HEK293 (cell line): ENCODE measurements at regions not wholly inside any gene's neighbourhood (a gene's known extent, or its start where the extent isn't known, plus 50 kb on each side); places are given as distances from the start of the nearest gene placed in this dataset.
"Not testable (repeated sequence)": the region's sequence is repeated elsewhere in the genome, so short reads cannot be mapped to it uniquely, and the experiment has no call there.

Experiments
- CTCF ChIA-PET: fragments of 350-600 bp; formaldehyde crosslinking; extraction: SDS; loops from one replicate; lab custom pipeline; 2021; ENCODE audit warnings: antibody characterized with exemption; lab: Yijun Ruan, JAX
- POLR2A ChIA-PET: fragments of 300-600 bp; formaldehyde crosslinking; extraction: SDS; loops from one replicate; lab custom pipeline; 2020; ENCODE audit warnings: antibody characterized with exemption, inconsistent platforms; lab: Yijun Ruan, JAX
- H3K27ac ChIP-seq: fragments of 200-500 bp; sonication (Bioruptor generic); 2 replicates; pipeline ENCODE4 v1.5.1; 2014; ENCODE audit warnings: low read depth, low read length, control low read depth, inconsistent platforms; ENCODE audit errors: extremely low read depth
- H3K36me3 ChIP-seq, 2 experiments: fragments of 200-500 bp in 1 of 2; sonication (Bioruptor generic) in 1 of 2; 1 replicate in 1 of 2; 2 replicates in 1 of 2; pipeline ENCODE4 v1.5.1; 2014 to 2017; ENCODE audit warnings: inconsistent platforms in 2 of 2, low read length in 2 of 2; ENCODE audit not compliant: control insufficient read depth in 2 of 2, insufficient read depth in 1 of 2
- H3K4me1 ChIP-seq: fragments of 200-500 bp; sonication (Bioruptor generic); 2 replicates; pipeline ENCODE4 v1.5.1; 2014; ENCODE audit warnings: mild to moderate bottlenecking, low read length, inconsistent platforms; ENCODE audit not compliant: control insufficient read depth, insufficient read depth
- H3K4me3 ChIP-seq: 2 replicates; pipeline ENCODE4 v1.5.1; 2011; ENCODE audit warnings: low read depth, mild to moderate bottlenecking, control low read depth, low read length, moderate library complexity
- H3K9me3 ChIP-seq: fragments of 200-500 bp; sonication (Bioruptor generic); 2 replicates; pipeline ENCODE4 v1.5.1; 2014; ENCODE audit warnings: low read depth, low read length, inconsistent platforms; ENCODE audit not compliant: control insufficient read depth, insufficient read depth
- HOXA7 ChIP-seq: sonication (generic); formaldehyde crosslinking; IDR thresholded peaks from 2 replicates; pipeline ENCODE4 v1.8.1; 2022; ENCODE audit warnings: missing genetic modification reagents, borderline replicate concordance
- PRDM1 ChIP-seq: fragments of 450-650 bp; formaldehyde crosslinking; IDR thresholded peaks from 2 replicates; pipeline ENCODE4; 2016; ENCODE audit warnings: missing biosample characterization, missing genetic modification characterization
- RBAK ChIP-seq: fragments of 450-650 bp; formaldehyde crosslinking; IDR thresholded peaks from 2 replicates; pipeline ENCODE4 v1.5.1; 2016; ENCODE audit warnings: missing biosample characterization, missing genetic modification characterization
- WT1 ChIP-seq: fragments of 450-650 bp; formaldehyde crosslinking; IDR thresholded peaks from 2 replicates; pipeline ENCODE4 v1.5.1; 2016; ENCODE audit warnings: missing biosample characterization, missing genetic modification characterization
- ZBTB7A ChIP-seq: fragments of 450-650 bp; formaldehyde crosslinking; IDR thresholded peaks from 2 replicates; pipeline ENCODE4 v1.5.1; 2016; ENCODE audit warnings: low read depth, missing biosample characterization, missing genetic modification characterization
- ZNF23 ChIP-seq: fragments of 450-650 bp; formaldehyde crosslinking; IDR thresholded peaks from 2 replicates; pipeline ENCODE4 v1.5.1; 2016; ENCODE audit warnings: missing biosample characterization, missing genetic modification characterization, borderline replicate concordance
- ZNF335 ChIP-seq: fragments of 450-650 bp; formaldehyde crosslinking; conservative IDR thresholded peaks from 2 replicates; pipeline ENCODE4 v1.5.1; 2016; ENCODE audit warnings: missing biosample characterization, missing genetic modification characterization
- ZNF350 ChIP-seq: fragments of 450-650 bp; formaldehyde crosslinking; IDR thresholded peaks from 2 replicates; pipeline ENCODE4 v1.5.0; 2017; ENCODE audit warnings: missing biosample characterization, mild to moderate bottlenecking, missing genetic modification characterization
- ZNF391 ChIP-seq: fragments of 450-650 bp; formaldehyde crosslinking; IDR thresholded peaks from 2 replicates; pipeline ENCODE4 v1.5.1; 2016; ENCODE audit warnings: low read depth, missing biosample characterization, missing genetic modification characterization, borderline replicate concordance
- ZNF394 ChIP-seq: fragments of 450-650 bp; formaldehyde crosslinking; IDR thresholded peaks from 2 replicates; pipeline ENCODE4 v1.5.1; 2016; ENCODE audit warnings: missing biosample characterization, missing genetic modification characterization, mild to moderate bottlenecking, moderate library complexity, borderline replicate concordance
- ZNF558 ChIP-seq: fragments of 450-650 bp; formaldehyde crosslinking; IDR thresholded peaks from 2 replicates; pipeline ENCODE4 v1.5.1; 2016; ENCODE audit warnings: missing biosample characterization, missing genetic modification characterization
- ZNF610 ChIP-seq: fragments of 450-650 bp; formaldehyde crosslinking; IDR thresholded peaks from 2 replicates; pipeline ENCODE4 v1.5.1; 2016; ENCODE audit warnings: missing biosample characterization, missing genetic modification characterization, borderline replicate concordance
- ZNF658 ChIP-seq: fragments of 450-650 bp; formaldehyde crosslinking; IDR thresholded peaks from 2 replicates; pipeline ENCODE4; 2016; ENCODE audit warnings: missing biosample characterization, missing genetic modification characterization
- ZNF660 ChIP-seq: fragments of 450-650 bp; IDR thresholded peaks from 2 replicates; pipeline ENCODE4 v1.5.1; 2018; ENCODE audit warnings: missing biosample characterization, mild to moderate bottlenecking, missing genetic modification characterization
- ZNF670 ChIP-seq: fragments of 450-650 bp; formaldehyde crosslinking; IDR thresholded peaks from 2 replicates; pipeline ENCODE4 v1.5.1; 2016; ENCODE audit warnings: missing biosample characterization, missing genetic modification characterization, low read depth
- ZNF677 ChIP-seq: fragments of 450-650 bp; IDR thresholded peaks from 2 replicates; pipeline ENCODE4 v1.5.0; 2018; ENCODE audit warnings: missing biosample characterization, mild to moderate bottlenecking, missing genetic modification characterization, moderate library complexity
- ZNF707 ChIP-seq: fragments of 450-650 bp; formaldehyde crosslinking; IDR thresholded peaks from 2 replicates; pipeline ENCODE4 v1.5.1; 2016; ENCODE audit warnings: missing biosample characterization, missing genetic modification characterization
- ZNF776 ChIP-seq: fragments of 450-650 bp; formaldehyde crosslinking; IDR thresholded peaks from 2 replicates; pipeline ENCODE4 v1.5.0; 2017; ENCODE audit warnings: missing biosample characterization, missing genetic modification characterization, borderline replicate concordance
- ZNF830 ChIP-seq: fragments of 450-650 bp; IDR thresholded peaks from 2 replicates; pipeline ENCODE4 v1.5.0; 2018; ENCODE audit warnings: missing biosample characterization, missing genetic modification characterization, low read depth, mild to moderate bottlenecking, moderate library complexity
- ZNF837 ChIP-seq: fragments of 450-650 bp; formaldehyde crosslinking; IDR thresholded peaks from 2 replicates; pipeline ENCODE4 v1.5.1; 2016; ENCODE audit warnings: missing biosample characterization, missing genetic modification characterization
- TF ChIP-seq, protein P1 (sequence below): fragments of 450-650 bp; formaldehyde crosslinking; IDR thresholded peaks from 2 replicates; pipeline ENCODE4 v1.5.1; 2017; ENCODE audit warnings: missing biosample characterization, missing genetic modification characterization
- TF ChIP-seq, protein P2 (sequence below): fragments of 450-650 bp; formaldehyde crosslinking; IDR thresholded peaks from 2 replicates; pipeline ENCODE4 v1.5.1; 2016; ENCODE audit warnings: missing biosample characterization, missing genetic modification characterization
- TF ChIP-seq, protein P3 (sequence below): fragments of 450-650 bp; formaldehyde crosslinking; IDR thresholded peaks from 2 replicates; pipeline ENCODE4 v1.5.1; 2016; ENCODE audit warnings: missing biosample characterization, missing genetic modification characterization
- TF ChIP-seq, protein P4 (sequence below): fragments of 450-650 bp; formaldehyde crosslinking; IDR thresholded peaks from 2 replicates; pipeline ENCODE4 v1.5.1; 2017; ENCODE audit warnings: missing biosample characterization, missing genetic modification characterization

DNA sequence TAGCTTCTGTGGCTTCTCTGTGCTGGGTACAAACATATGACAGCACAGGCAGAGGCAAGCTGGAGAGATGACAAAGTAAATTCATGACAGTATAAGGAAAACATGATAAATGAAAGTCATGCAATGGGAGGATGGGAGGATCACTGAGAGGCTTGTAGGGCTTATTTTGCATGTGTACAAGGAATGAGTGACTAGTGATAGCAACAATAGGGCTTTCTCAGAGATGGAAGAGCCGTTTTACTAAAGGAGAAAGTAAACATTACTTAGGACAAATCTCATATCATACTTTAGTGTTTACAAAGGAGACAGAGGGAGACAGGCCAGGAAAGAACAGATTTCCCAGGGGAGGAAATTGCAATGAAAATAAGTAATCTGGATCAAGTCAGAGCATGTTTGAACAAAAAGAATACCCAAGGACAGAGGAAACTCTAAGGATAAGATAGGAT is 82.5 kb upstream of the RBMS1 start:
- no peaks in the 10 kb centered on the region for H3K4me1 ChIP-seq
- H3K36me3 ChIP-seq, result no peaks in the 10 kb centered on the region
- no peaks in the 10 kb centered on the region for H3K9me3 ChIP-seq
- TF ChIP-seq ZNF350 (tag by site-specific recombination) (no peak), WT1 (peak; percentile 59)
- POLR2A ChIA-PET, result no interaction called here
- no peak overlapping the region for H3K4me3 ChIP-seq
- CTCF ChIA-PET, result no interaction called here
- no peak overlapping the region for H3K27ac ChIP-seq

DNA sequence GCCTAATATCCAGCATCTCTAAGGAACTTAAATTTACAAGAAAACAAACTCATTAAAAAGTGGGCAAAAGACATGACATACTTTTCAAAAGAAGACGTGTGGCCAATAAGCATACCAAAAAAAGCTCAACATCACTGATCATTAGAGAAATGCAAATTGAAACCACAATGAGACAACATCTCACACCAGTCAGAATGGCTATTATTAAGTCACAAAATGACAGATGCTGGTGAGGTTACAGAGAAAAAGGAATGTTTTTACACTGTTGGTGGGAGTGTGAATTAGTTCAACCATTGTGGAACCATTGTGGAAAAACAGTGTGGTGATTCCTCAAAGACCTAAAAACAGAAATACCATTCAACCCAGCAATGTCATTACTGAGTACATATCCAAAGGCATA is 83.5 kb upstream of the RBMS1 start:
- POLR2A ChIA-PET, H3K4me3 ChIP-seq, H3K27ac ChIP-seq, CTCF ChIA-PET, H3K4me1 ChIP-seq, H3K9me3 ChIP-seq, H3K36me3 ChIP-seq: not testable (repeated sequence)

DNA sequence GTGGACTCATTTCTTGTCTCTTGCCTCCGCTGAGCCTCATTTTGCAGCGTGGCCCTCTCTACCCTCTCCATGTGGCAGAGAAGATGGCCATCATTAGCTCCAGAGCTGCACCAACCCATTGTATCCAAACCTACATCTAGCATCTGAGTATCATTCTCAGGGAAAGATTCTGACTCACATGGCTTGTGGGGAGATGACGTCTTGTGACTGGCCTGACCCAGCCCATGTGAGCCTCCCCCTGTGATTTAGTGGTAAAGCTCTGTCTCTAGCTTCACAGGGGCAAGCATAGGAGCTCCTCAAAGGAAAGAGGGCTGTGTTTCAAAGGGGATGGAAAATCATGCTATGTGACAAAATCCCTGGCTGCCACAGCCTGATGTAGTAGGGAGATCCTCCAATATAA is 87.4 kb upstream of the RBMS1 start:
- H3K4me3 ChIP-seq, result no peak overlapping the region
- POLR2A ChIA-PET, result interaction anchor here (0.8 kb wide), 1 partner anchor 48 kb away, joined by 4 read pairs; no protein-coding TSS in a partner anchor
- TF ChIP-seq ZNF391 (tag by site-specific recombination) (no peak), ZNF660 (tag by site-specific recombination) (no peak), PRDM1 (tag by site-specific recombination) (no peak), ZNF707 (tag by site-specific recombination) (no peak), ZNF394 (tag by site-specific recombination) (no peak), ZNF558 (no peak), ZNF670 (tag by site-specific recombination) (no peak), ZNF658 (tag by site-specific recombination) (no peak), ZNF776 (tag by site-specific recombination) (no peak), ZNF830 (tag by site-specific recombination) (no peak), HOXA7 (CRISPR knock-in tag) (no peak)
- TF ChIP-seq, protein P1, sequence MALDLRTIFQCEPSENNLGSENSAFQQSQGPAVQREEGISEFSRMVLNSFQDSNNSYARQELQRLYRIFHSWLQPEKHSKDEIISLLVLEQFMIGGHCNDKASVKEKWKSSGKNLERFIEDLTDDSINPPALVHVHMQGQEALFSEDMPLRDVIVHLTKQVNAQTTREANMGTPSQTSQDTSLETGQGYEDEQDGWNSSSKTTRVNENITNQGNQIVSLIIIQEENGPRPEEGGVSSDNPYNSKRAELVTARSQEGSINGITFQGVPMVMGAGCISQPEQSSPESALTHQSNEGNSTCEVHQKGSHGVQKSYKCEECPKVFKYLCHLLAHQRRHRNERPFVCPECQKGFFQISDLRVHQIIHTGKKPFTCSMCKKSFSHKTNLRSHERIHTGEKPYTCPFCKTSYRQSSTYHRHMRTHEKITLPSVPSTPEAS (tag by site-specific recombination), result no peak
- TF ChIP-seq, protein P2, sequence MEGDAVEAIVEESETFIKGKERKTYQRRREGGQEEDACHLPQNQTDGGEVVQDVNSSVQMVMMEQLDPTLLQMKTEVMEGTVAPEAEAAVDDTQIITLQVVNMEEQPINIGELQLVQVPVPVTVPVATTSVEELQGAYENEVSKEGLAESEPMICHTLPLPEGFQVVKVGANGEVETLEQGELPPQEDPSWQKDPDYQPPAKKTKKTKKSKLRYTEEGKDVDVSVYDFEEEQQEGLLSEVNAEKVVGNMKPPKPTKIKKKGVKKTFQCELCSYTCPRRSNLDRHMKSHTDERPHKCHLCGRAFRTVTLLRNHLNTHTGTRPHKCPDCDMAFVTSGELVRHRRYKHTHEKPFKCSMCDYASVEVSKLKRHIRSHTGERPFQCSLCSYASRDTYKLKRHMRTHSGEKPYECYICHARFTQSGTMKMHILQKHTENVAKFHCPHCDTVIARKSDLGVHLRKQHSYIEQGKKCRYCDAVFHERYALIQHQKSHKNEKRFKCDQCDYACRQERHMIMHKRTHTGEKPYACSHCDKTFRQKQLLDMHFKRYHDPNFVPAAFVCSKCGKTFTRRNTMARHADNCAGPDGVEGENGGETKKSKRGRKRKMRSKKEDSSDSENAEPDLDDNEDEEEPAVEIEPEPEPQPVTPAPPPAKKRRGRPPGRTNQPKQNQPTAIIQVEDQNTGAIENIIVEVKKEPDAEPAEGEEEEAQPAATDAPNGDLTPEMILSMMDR (tag by site-specific recombination), result no peak

DNA sequence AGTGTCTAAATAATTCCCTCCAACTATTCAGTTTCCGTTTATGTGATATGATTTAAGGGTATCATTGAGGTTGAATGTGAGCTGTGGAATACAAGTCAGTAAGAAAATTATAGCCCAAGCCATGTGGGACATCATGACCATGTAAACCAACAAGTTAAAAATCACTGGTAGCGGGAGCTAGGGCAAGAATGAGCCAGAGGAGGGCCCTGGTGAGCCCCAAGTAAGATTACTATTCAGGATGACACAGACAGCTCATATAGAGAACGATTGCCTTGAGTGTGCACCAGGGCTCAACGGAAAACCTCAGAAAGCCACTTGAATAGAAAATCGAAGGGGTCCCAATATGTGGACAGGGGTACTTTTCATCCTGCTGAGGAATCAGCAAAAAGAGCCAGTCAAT is 87.8 kb upstream of the RBMS1 start:
- POLR2A ChIA-PET, result interaction anchor here (0.8 kb wide), 1 partner anchor 47 kb away, joined by 4 read pairs; no protein-coding TSS in a partner anchor
- Histone ChIP-seq H3K4me1 (peaks cover 3% of the 10 kb centered on the region; the same call in 1 of the 2 replicates), H3K4me3 (no peak overlapping the region), H3K36me3 (no peaks in the 10 kb centered on the region), H3K27ac (no peak overlapping the region), H3K9me3 (no peaks in the 10 kb centered on the region)
- CTCF ChIA-PET, result interaction anchor here (0.5 to 1.4 kb wide), 5 partner anchors 54 to 413 kb away, joined by 3 to 8 read pairs (median 4); no protein-coding TSS in a partner anchor
- TF ChIP-seq ZNF677 (tag by site-specific recombination), result no peak
- TF ChIP-seq ZNF610 (tag by site-specific recombination), result no peak
- TF ChIP-seq, protein P3, sequence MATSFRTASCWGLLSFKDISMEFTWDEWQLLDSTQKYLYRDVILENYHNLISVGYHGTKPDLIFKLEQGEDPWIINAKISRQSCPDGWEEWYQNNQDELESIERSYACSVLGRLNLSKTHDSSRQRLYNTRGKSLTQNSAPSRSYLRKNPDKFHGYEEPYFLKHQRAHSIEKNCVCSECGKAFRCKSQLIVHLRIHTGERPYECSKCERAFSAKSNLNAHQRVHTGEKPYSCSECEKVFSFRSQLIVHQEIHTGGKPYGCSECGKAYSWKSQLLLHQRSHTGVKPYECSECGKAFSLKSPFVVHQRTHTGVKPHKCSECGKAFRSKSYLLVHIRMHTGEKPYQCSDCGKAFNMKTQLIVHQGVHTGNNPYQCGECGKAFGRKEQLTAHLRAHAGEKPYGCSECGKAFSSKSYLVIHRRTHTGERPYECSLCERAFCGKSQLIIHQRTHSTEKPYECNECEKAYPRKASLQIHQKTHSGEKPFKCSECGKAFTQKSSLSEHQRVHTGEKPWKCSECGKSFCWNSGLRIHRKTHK (tag by site-specific recombination), result no peak
- TF ChIP-seq ZBTB7A (tag by site-specific recombination), result no peak
- no peak for TF ChIP-seq ZNF335 (tag by site-specific recombination)
- no peak for TF ChIP-seq RBAK (tag by site-specific recombination)
- TF ChIP-seq, protein P4, sequence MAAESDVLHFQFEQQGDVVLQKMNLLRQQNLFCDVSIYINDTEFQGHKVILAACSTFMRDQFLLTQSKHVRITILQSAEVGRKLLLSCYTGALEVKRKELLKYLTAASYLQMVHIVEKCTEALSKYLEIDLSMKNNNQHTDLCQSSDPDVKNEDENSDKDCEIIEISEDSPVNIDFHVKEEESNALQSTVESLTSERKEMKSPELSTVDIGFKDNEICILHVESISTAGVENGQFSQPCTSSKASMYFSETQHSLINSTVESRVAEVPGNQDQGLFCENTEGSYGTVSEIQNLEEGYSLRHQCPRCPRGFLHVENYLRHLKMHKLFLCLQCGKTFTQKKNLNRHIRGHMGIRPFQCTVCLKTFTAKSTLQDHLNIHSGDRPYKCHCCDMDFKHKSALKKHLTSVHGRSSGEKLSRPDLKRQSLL, result no peak
- no peak for TF ChIP-seq HOXA7 (CRISPR knock-in tag)
- no peak for TF ChIP-seq ZNF23 (tag by site-specific recombination)
- TF ChIP-seq ZNF837 (tag by site-specific recombination), result no peak

More for the DNA sequence above, 87.4 kb upstream of the RBMS1 start:
- H3K27ac ChIP-seq, result no peak overlapping the region
- no peaks in the 10 kb centered on the region for H3K9me3 ChIP-seq
- no peaks in the 10 kb centered on the region for H3K36me3 ChIP-seq
- peaks cover 3% of the 10 kb centered on the region; the same call in 1 of the 2 replicates for H3K4me1 ChIP-seq
- CTCF ChIA-PET, result interaction anchor here (0.5 to 1.4 kb wide), 4 partner anchors 15 to 325 kb away, joined by 3 to 4 read pairs (median 4); no protein-coding TSS in a partner anchor
